B cell (primary cell): ENCODE measurements at regions not wholly inside any gene's neighbourhood (a gene's known extent, or its start where the extent isn't known, plus 50 kb on each side); places are given as distances from the start of the nearest gene placed in this dataset.

Source experiments
- CTCF ChIP-seq: fragments of 200-600 bp; IDR thresholded peaks from one replicate; pipeline ENCODE4 v1.8.0; 2022; ENCODE audit warnings: antibody characterized with exemption, mild to moderate bottlenecking
- EZH2 ChIP-seq: IDR thresholded peaks from 2 replicates; pipeline ENCODE4 v1.6.1; 2012; ENCODE audit warnings: borderline replicate concordance, low read depth, mild to moderate bottlenecking, moderate library complexity, low read length; ENCODE audit not compliant: insufficient read depth, poor library complexity, severe bottlenecking

- TF ChIP-seq CTCF, result no peak
- no peak for TF ChIP-seq EZH2
Measured at GRCh38 chr6:22754061-22754460, 184.7 kb downstream of the HDGFL1 start.
